SK-N-SH treated with all-trans-retinoic acid at 6 μM for 48 hours (cell line): ENCODE measurements at regions not wholly inside any gene's neighbourhood (a gene's known extent, or its start where the extent isn't known, plus 50 kb on each side); places are given as distances from the start of the nearest gene placed in this dataset.

Source experiments
- ARNTL ChIP-seq: fragments of 450-650 bp; formaldehyde crosslinking; IDR thresholded peaks from 2 replicates; pipeline ENCODE4 v1.5.0; 2020; ENCODE audit warnings: low read depth, mild to moderate bottlenecking, moderate library complexity, borderline replicate concordance
- CREB5 ChIP-seq: fragments of 250-450 bp; sonication (Bioruptor Pico); IDR thresholded peaks from 2 replicates; pipeline ENCODE4 v1.5.1; 2020; ENCODE audit warnings: low read depth, mild to moderate bottlenecking, moderate library complexity
- CSDC2 ChIP-seq: fragments of 250-450 bp; sonication (Bioruptor Pico); IDR thresholded peaks from 2 replicates; pipeline ENCODE4 v1.5.0; 2020; ENCODE audit warnings: mild to moderate bottlenecking, moderate library complexity
- ESRRG ChIP-seq: fragments of 250-450 bp; sonication (Bioruptor Pico); IDR thresholded peaks from 2 replicates; pipeline ENCODE4 v1.6.1; 2021; ENCODE audit warnings: mild to moderate bottlenecking
- PPARA ChIP-seq: fragments of 250-450 bp; sonication (Bioruptor Pico); IDR thresholded peaks from 2 replicates; pipeline ENCODE4 v1.5.0; 2020; ENCODE audit warnings: mild to moderate bottlenecking, borderline replicate concordance
- RARB ChIP-seq: fragments of 250-450 bp; sonication (Bioruptor Pico); IDR thresholded peaks from 2 replicates; pipeline ENCODE4 v1.8.0; 2021; ENCODE audit warnings: mild to moderate bottlenecking, moderate library complexity
- TOX ChIP-seq: fragments of 250-450 bp; sonication (Bioruptor Pico); IDR thresholded peaks from 2 replicates; pipeline ENCODE4 v1.8.0; 2021; ENCODE audit warnings: mild to moderate bottlenecking, moderate library complexity, borderline replicate concordance
- ZFP3 ChIP-seq: fragments of 250-450 bp; sonication (Bioruptor Pico); IDR thresholded peaks from 2 replicates; pipeline ENCODE4 v1.5.0; 2020; ENCODE audit warnings: mild to moderate bottlenecking, moderate library complexity
- ZNF565 ChIP-seq: fragments of 450-650 bp; formaldehyde crosslinking; conservative IDR thresholded peaks from 2 replicates; pipeline ENCODE4 v1.5.0; 2020; ENCODE audit warnings: low read depth, mild to moderate bottlenecking, moderate library complexity
- ZNF8 ChIP-seq: fragments of 450-650 bp; formaldehyde crosslinking; IDR thresholded peaks from 2 replicates; pipeline ENCODE4 v1.5.0; 2020; ENCODE audit warnings: mild to moderate bottlenecking, moderate library complexity

- TF ChIP-seq ESRRG (CRISPR knock-in tag) (no peak), CREB5 (no peak), RARB (CRISPR knock-in tag) (no peak), ARNTL (CRISPR knock-in tag) (no peak), ZNF565 (CRISPR knock-in tag) (no peak), CSDC2 (CRISPR knock-in tag) (no peak), PPARA (CRISPR knock-in tag) (no peak), ZFP3 (no peak), TOX (no peak), ZNF8 (CRISPR knock-in tag) (no peak)
Observed at GRCh38 chr1:55309053-55309452, 93.9 kb upstream of the USP24 start.
